PFSK-1 (cell line): ENCODE measurements at regions not wholly inside any gene's neighbourhood (a gene's known extent, or its start where the extent isn't known, plus 50 kb on each side); places are given as distances from the start of the nearest gene placed in this dataset.

Experiments used
- FOXP2 ChIP-seq: optimal IDR thresholded peaks from 2 replicates; pipeline ENCODE3; 2011; ENCODE audit warnings: borderline replicate concordance, control low read depth, inconsistent platforms; ENCODE audit not compliant: insufficient read depth; ENCODE audit errors: extremely low read length, extremely low read depth
- POLR2AphosphoS5 ChIP-seq: IDR thresholded peaks from 2 replicates; pipeline ENCODE4 v1.6.1; 2012; ENCODE audit warnings: low read depth, mild to moderate bottlenecking, control low read depth, low read length, moderate library complexity

DNA sequence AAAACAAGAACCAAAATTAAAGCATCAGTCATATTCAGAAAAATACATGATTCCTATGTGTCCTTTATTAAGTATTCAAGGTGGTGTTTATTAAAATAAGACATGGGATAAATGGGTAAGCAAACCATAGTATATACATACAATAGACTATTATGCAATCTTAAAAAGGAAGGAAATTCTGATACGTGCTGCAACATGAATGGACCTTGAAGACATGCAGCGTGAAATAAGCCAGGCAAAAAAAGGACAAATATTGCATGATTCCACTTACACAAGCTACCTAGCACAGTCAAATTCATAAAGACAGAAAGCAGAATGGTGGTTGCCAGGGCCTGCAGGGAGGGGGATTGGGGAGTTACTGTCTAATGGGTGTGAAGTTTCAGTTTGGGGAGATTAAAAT, 127.7 kb downstream of the DMAC1 start:
- TF ChIP-seq FOXP2 (no peak), POLR2AphosphoS5 (no peak)
